Mesothelial cell of epicardium (in vitro differentiated cells): ENCODE measurements at regions not wholly inside any gene's neighbourhood (a gene's known extent, or its start where the extent isn't known, plus 50 kb on each side); places are given as distances from the start of the nearest gene placed in this dataset.

Source experiments
- DNase-seq, 2 experiments: peaks; one replicate each; pipeline ENCODE4 v3.0.0; 2021; ENCODE audit warnings: low spot score in 2 of 2; ENCODE audit not compliant: unreplicated experiment in 2 of 2
- H3K27ac Mint-ChIP-seq: 2 replicates; pipeline ENCODE4 v1.8.0; 2021; ENCODE audit warnings: mixed read lengths
- H3K27me3 Mint-ChIP-seq: 2 replicates; pipeline ENCODE4 v1.8.0; 2021; ENCODE audit warnings: low read depth, mixed read lengths
- H3K36me3 Mint-ChIP-seq: 2 replicates; pipeline ENCODE4 v1.8.0; 2021; ENCODE audit warnings: mixed read lengths
- H3K4me1 Mint-ChIP-seq: 2 replicates; pipeline ENCODE4 v1.8.0; 2021; ENCODE audit warnings: mixed read lengths
- H3K4me3 Mint-ChIP-seq: 2 replicates; pipeline ENCODE4 v1.8.0; 2021; ENCODE audit warnings: mild to moderate bottlenecking, moderate library complexity, mixed read lengths
- H3K9me3 Mint-ChIP-seq: 2 replicates; pipeline ENCODE4 v1.8.0; 2021; ENCODE audit warnings: mixed read lengths
- CTCF ChIP-seq: fragments of 200-600 bp; sonication (generic); IDR thresholded peaks from one replicate; pipeline ENCODE4 v1.5.0; 2021; ENCODE audit warnings: antibody characterized with exemption; ENCODE audit not compliant: unreplicated experiment

GRCh38 chr11:41999066-41999465, 539.6 kb upstream of the LRRC4C start:
- Mint-ChIP-seq H3K4me3 (no peak overlapping the region), H3K9me3 (no peaks in the 10 kb centered on the region), H3K4me1 (no peaks in the 10 kb centered on the region), H3K27ac (no peak overlapping the region), H3K36me3 (no peaks in the 10 kb centered on the region), H3K27me3 (peaks cover 12% of the 10 kb centered on the region)
- DNase-seq: no peak
- TF ChIP-seq CTCF: no peak

GRCh38 chr11:42003801-42004200, 544.3 kb upstream of the LRRC4C start:
- Mint-ChIP-seq H3K9me3 (no peaks in the 10 kb centered on the region), H3K4me3 (no peak overlapping the region), H3K4me1 (peaks cover 3% of the 10 kb centered on the region), H3K36me3 (no peaks in the 10 kb centered on the region), H3K27me3 (no peaks in the 10 kb centered on the region), H3K27ac (no peak overlapping the region)
- TF ChIP-seq CTCF: no peak
- no peak for DNase-seq

DNA sequence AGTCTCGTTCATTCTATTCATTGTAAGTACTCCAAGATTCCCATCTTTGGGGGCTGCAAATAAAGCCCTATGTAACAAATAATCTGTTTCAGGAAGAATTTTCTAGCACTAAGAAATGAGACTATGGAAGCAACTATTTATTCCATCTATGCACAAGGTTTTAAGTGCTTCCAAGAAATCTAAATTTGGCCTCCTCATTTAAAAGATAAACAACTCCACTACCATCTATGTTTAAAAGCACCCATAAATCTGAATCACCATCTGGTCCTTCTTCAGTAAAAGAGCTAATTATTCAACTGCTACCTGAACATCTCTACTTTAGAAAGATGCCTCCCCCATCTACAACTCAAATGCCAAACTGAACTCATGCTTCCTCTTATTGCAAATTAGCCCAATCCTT, 547.3 kb upstream of the LRRC4C start:
- Mint-ChIP-seq H3K27ac (no peak overlapping the region), H3K9me3 (no peaks in the 10 kb centered on the region), H3K36me3 (no peaks in the 10 kb centered on the region), H3K4me3 (no peak overlapping the region), H3K27me3 (no peaks in the 10 kb centered on the region), H3K4me1 (peaks cover 4% of the 10 kb centered on the region)
- no peak for DNase-seq
- no peak for TF ChIP-seq CTCF

GRCh38 chr11:42012271-42012670, 552.8 kb upstream of the LRRC4C start:
- H3K27me3 Mint-ChIP-seq: no peaks in the 10 kb centered on the region
- TF ChIP-seq CTCF: no peak
- peaks cover 4% of the 10 kb centered on the region for H3K4me1 Mint-ChIP-seq
- DNase-seq: no peak
- no peak overlapping the region for H3K4me3 Mint-ChIP-seq
- no peaks in the 10 kb centered on the region for H3K36me3 Mint-ChIP-seq
- no peak overlapping the region for H3K27ac Mint-ChIP-seq
- no peaks in the 10 kb centered on the region for H3K9me3 Mint-ChIP-seq

GRCh38 chr11:42013656-42014201, 554.3 kb upstream of the LRRC4C start:
- no peak for DNase-seq
- no peak for TF ChIP-seq CTCF
- H3K9me3 Mint-ChIP-seq: no peaks in the 10 kb centered on the region
- no peak overlapping the region for H3K27ac Mint-ChIP-seq
- peaks cover 2% of the 10 kb centered on the region for H3K4me1 Mint-ChIP-seq
- H3K27me3 Mint-ChIP-seq: no peaks in the 10 kb centered on the region
- no peaks in the 10 kb centered on the region for H3K36me3 Mint-ChIP-seq
- no peak overlapping the region for H3K4me3 Mint-ChIP-seq

- Mint-ChIP-seq H3K36me3 (no peaks in the 10 kb centered on the region), H3K9me3 (no peaks in the 10 kb centered on the region), H3K27ac (peak overlapping the region; percentile 10), H3K27me3 (no peaks in the 10 kb centered on the region), H3K4me3 (no peak overlapping the region), H3K4me1 (peaks cover 14% of the 10 kb centered on the region)
- no peak for TF ChIP-seq CTCF
- no peak for DNase-seq
Measured at GRCh38 chr11:42021911-42022310, 562.5 kb upstream of the LRRC4C start.
